BE2C (cell line): ENCODE measurements at regions not wholly inside any gene's neighbourhood (a gene's known extent, or its start where the extent isn't known, plus 50 kb on each side); places are given as distances from the start of the nearest gene placed in this dataset.
"Not testable (repeated sequence)": the region's sequence is repeated elsewhere in the genome, so short reads cannot be mapped to it uniquely, and the experiment has no call there.

Experiments
- DNase-seq: peaks from one replicate; pipeline ENCODE4 v3.0.0-alpha.2; 2020
- H3K27me3 ChIP-seq: fragments of 250-450 bp; sonication (Bioruptor Pico); 2 replicates; pipeline ENCODE4 v1.5.1; 2020; ENCODE audit warnings: mild to moderate bottlenecking
- H3K36me3 ChIP-seq: fragments of 250-450 bp; sonication (Bioruptor Pico); 2 replicates; pipeline ENCODE4 v1.5.1; 2020; ENCODE audit warnings: mild to moderate bottlenecking
- H3K4me1 ChIP-seq: fragments of 250-450 bp; sonication (Bioruptor Pico); 2 replicates; pipeline ENCODE4 v1.5.1; 2020
- H3K4me3 ChIP-seq: 2 replicates; pipeline ENCODE4 v1.5.1; 2011; ENCODE audit warnings: low read depth, low read length
- H3K9me3 ChIP-seq: fragments of 250-450 bp; sonication (Bioruptor Pico); 2 replicates; pipeline ENCODE4 v1.5.1; 2020
- CTCF ChIP-seq: IDR thresholded peaks from 2 replicates; pipeline ENCODE4 v1.5.1; 2012; ENCODE audit warnings: mild to moderate bottlenecking, low read depth, low read length

GRCh38 chrX:44667771-44668170, 125.1 kb upstream of the FUNDC1 start:
- H3K4me3 ChIP-seq, result no peak overlapping the region
- no peaks in the 10 kb centered on the region for H3K9me3 ChIP-seq
- no peak for DNase-seq
- TF ChIP-seq CTCF, result no peak
- H3K4me1 ChIP-seq, result no peaks in the 10 kb centered on the region
- H3K36me3 ChIP-seq, result no peaks in the 10 kb centered on the region
- H3K27me3 ChIP-seq, result no peaks in the 10 kb centered on the region

DNA sequence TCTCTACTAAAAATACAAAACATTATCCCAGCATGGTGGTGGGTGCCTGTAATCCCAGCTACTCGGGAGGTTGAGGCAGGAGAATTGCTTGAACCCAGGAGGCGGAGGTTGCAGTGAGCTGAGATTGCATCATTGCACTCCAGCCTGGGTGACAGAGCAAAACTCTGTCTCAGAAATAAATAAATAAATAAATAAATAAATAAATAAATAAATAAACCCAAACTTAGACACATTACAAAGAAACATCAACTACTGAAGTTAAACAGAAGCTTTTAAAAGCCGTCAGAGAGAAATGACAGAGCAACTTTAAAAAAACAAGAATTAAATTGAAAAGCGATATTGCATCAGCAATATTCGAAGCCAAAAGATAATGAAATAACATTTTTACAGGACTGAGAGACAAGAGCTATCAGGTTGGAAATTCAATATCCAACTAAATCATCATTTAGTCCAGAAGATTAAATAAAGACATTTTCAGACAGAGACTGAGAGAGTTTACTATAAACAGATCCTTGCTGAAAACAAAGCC, 115.1 kb upstream of the FUNDC1 start:
- not testable (repeated sequence) for H3K9me3 ChIP-seq, H3K36me3 ChIP-seq, H3K27me3 ChIP-seq

GRCh38 chrX:44651358-44651757, 108.7 kb upstream of the FUNDC1 start:
- no peaks in the 10 kb centered on the region for H3K4me1 ChIP-seq
- DNase-seq, result peak; percentile 10
- no peak overlapping the region; the same call in 1 of the 2 replicates for H3K4me3 ChIP-seq
- H3K36me3 ChIP-seq, result no peaks in the 10 kb centered on the region
- no peak for TF ChIP-seq CTCF
- H3K9me3 ChIP-seq, result no peaks in the 10 kb centered on the region
- H3K27me3 ChIP-seq, result no peaks in the 10 kb centered on the region

More for the DNA sequence above, 115.1 kb upstream of the FUNDC1 start:
- not testable (repeated sequence) for H3K4me1 ChIP-seq, DNase-seq, H3K4me3 ChIP-seq

DNA sequence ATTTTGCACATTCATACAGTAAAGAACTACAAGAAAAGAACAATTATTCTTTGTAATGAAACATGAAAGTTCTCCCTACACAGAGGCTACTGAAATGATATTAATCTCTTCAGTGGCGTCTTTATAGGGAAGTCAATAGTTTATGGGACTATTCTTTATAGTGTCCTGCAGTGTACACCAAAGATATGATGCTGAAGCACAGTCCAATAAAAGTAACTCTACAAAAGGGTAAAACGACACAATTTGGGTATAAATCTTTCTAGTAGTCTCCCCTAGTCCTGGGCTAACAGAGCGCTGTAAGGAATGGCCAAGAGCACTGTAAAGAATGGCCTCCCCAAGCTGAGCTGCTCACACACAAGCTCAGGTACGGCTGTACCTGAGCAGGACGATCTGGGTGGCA, 101.1 kb upstream of the FUNDC1 start:
- Histone ChIP-seq H3K4me1 (no peaks in the 10 kb centered on the region), H3K4me3 (no peak overlapping the region), H3K36me3 (no peaks in the 10 kb centered on the region), H3K27me3 (no peaks in the 10 kb centered on the region), H3K9me3 (no peaks in the 10 kb centered on the region)
- TF ChIP-seq CTCF, result no peak
- DNase-seq, result no peak

- DNase-seq, result no peak
- TF ChIP-seq CTCF, result no peak
- Histone ChIP-seq H3K36me3 (no peaks in the 10 kb centered on the region), H3K4me1 (no peaks in the 10 kb centered on the region), H3K4me3 (no peak overlapping the region), H3K9me3 (no peaks in the 10 kb centered on the region), H3K27me3 (no peaks in the 10 kb centered on the region)
These were observed 94.6 kb upstream of the FUNDC1 start for GRCh38 chrX:44637282-44637681.

DNA sequence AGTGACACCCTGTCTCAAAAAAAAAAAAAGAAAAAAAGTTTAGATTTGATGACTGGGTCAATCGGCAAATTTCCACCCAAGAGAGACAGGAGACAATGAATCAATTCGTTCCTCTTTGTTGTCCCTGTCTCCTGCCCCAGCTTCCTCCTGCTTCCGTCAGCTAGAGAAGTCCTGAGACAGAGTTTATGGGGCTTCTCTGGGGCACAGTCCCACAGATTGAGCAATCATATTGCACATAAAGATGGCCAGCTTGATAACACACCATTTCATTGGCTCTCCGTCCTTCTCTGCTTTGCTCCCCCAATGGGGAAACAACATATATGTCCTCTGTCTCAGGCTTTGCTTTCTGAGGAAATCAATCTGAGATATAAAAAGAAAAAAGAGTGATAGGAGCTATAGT, 78.4 kb upstream of the FUNDC1 start:
- no peaks in the 10 kb centered on the region for H3K36me3 ChIP-seq
- H3K4me3 ChIP-seq, result no peak overlapping the region
- TF ChIP-seq CTCF, result no peak
- H3K4me1 ChIP-seq, result no peaks in the 10 kb centered on the region
- no peak for DNase-seq
- H3K27me3 ChIP-seq, result no peaks in the 10 kb centered on the region
- no peaks in the 10 kb centered on the region for H3K9me3 ChIP-seq

GRCh38 chrX:44619039-44619438, 76.4 kb upstream of the FUNDC1 start:
- Histone ChIP-seq H3K36me3 (no peaks in the 10 kb centered on the region), H3K9me3 (no peaks in the 10 kb centered on the region), H3K4me1 (no peaks in the 10 kb centered on the region), H3K4me3 (no peak overlapping the region), H3K27me3 (no peaks in the 10 kb centered on the region)
- no peak for TF ChIP-seq CTCF
- no peak for DNase-seq
